Smooth muscle cell (in vitro differentiated cells): ENCODE measurements at regions not wholly inside any gene's neighbourhood (a gene's known extent, or its start where the extent isn't known, plus 50 kb on each side); places are given as distances from the start of the nearest gene placed in this dataset.

Experiments used
- DNase-seq: peaks from one replicate; lab custom pipeline; 2025; ENCODE audit not compliant: unreplicated experiment; lab: John Stamatoyannopoulos, UW
- H2AFZ ChIP-seq: fragments of 200-600 bp; sonication (generic); 2 replicates; pipeline ENCODE4 v1.6.0; 2016; ENCODE audit warnings: antibody characterized with exemption, low read depth, mild to moderate bottlenecking
- H3F3A ChIP-seq: fragments of 200-600 bp; sonication (generic); 2 replicates; pipeline ENCODE4 v1.6.0; 2017; ENCODE audit warnings: antibody characterized with exemption, low read depth
- H3K27ac ChIP-seq: fragments of 200-600 bp; sonication (generic); 2 replicates; pipeline ENCODE4 v1.5.1; 2016; ENCODE audit warnings: low read depth, mild to moderate bottlenecking
- H3K27me3 ChIP-seq: fragments of 200-600 bp; sonication (generic); 2 replicates; pipeline ENCODE4 v1.6.1; 2016; ENCODE audit warnings: low read depth, mild to moderate bottlenecking
- H3K36me3 ChIP-seq: fragments of 200-600 bp; sonication (generic); 2 replicates; pipeline ENCODE4 v1.5.1; 2016; ENCODE audit warnings: low read depth
- H3K4me1 ChIP-seq: fragments of 200-600 bp; sonication (generic); 2 replicates; pipeline ENCODE4 v1.5.1; 2016; ENCODE audit warnings: low read depth
- H3K4me2 ChIP-seq: fragments of 200-600 bp; sonication (generic); 2 replicates; pipeline ENCODE4 v1.6.0; 2016; ENCODE audit warnings: mild to moderate bottlenecking
- H3K4me3 ChIP-seq: fragments of 200-600 bp; sonication (generic); 2 replicates; pipeline ENCODE4 v1.5.1; 2016; ENCODE audit warnings: mild to moderate bottlenecking
- H3K79me2 ChIP-seq: fragments of 200-600 bp; sonication (generic); 2 replicates; pipeline ENCODE4 v1.6.0; 2016; ENCODE audit warnings: low read depth, mild to moderate bottlenecking
- H3K9ac ChIP-seq: fragments of 200-600 bp; sonication (generic); 2 replicates; pipeline ENCODE4 v1.6.0; 2016; ENCODE audit warnings: low read depth
- H3K9me3 ChIP-seq: fragments of 200-600 bp; sonication (generic); replicated peaks from 2 replicates; pipeline ENCODE4 v1.5.1; 2016; ENCODE audit warnings: low read depth
- H4K20me1 ChIP-seq: fragments of 200-600 bp; sonication (generic); 2 replicates; pipeline ENCODE4 v1.6.0; 2016; ENCODE audit warnings: low read depth
- CTCF ChIP-seq: fragments of 200-600 bp; sonication (generic); IDR thresholded peaks from 2 replicates; pipeline ENCODE4 v1.5.1; 2017; ENCODE audit warnings: borderline replicate concordance, mild to moderate bottlenecking, antibody characterized with exemption; ENCODE audit not compliant: insufficient read depth, poor library complexity, severe bottlenecking
- WGBS: methylation state at CpG from one replicate; pipeline ENCODE4 v1.1.7; 2016; ENCODE audit warnings: low lambda C conversion rate; 5-methylcytosine and 5-hydroxymethylcytosine counted together

- H2AFZ ChIP-seq = no peak overlapping the region
- no peaks in the 10 kb centered on the region for H3F3A ChIP-seq
- H3K27ac ChIP-seq = no peak overlapping the region
- H3K4me2 ChIP-seq = no peak overlapping the region
- 88% methylated on average over 3 of the region's 3 CpGs for WGBS
- no peaks in the 10 kb centered on the region for H3K4me1 ChIP-seq
- DNase-seq = no peak
- no peaks in the 10 kb centered on the region for H4K20me1 ChIP-seq
- no peak overlapping the region for H3K4me3 ChIP-seq
- no peak for TF ChIP-seq CTCF
- no peaks in the 10 kb centered on the region for H3K27me3 ChIP-seq
- H3K9me3 ChIP-seq = no peaks in the 10 kb centered on the region
- H3K36me3 ChIP-seq = no peaks in the 10 kb centered on the region
- no peaks in the 10 kb centered on the region for H3K79me2 ChIP-seq
- no peak overlapping the region for H3K9ac ChIP-seq
These were observed 854.0 kb downstream of the LRRIQ3 start for GRCh38 chr1:73343947-73344346.

DNA sequence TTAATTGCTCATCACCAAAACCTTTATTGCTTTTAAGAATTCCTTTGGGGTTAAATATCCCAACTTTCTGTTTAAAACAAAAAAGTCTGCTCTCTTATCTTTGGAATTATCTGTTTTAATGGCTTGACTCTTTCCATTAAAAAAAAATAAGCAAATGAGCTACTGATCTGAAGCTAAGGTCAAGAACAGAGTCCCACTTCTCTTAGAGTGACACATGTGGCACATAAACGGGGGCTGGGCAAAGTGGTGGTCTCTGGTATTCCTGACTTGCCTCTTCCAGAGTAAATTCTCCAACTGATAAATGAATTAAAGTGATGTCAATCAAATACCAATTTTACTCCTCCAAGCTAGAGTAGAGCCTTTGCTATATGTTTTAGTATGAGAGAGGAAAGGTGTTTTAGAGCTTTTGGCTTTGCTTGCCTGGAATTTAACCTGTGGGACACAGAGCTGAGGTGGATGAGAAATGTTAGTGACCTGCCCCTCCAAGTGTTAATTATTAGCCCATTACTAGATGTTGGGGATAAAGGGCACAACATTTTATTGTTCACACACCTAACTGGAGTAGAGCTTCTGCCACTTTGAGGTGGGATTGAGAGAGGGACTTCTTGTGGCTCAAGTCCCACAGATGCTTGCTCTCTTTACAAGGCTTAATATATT is 864.0 kb downstream of the LRRIQ3 start:
- Histone ChIP-seq H2AFZ (no peak overlapping the region), H3K79me2 (no peaks in the 10 kb centered on the region), H3K4me1 (no peaks in the 10 kb centered on the region), H3K9me3 (peaks cover 9% of the 10 kb centered on the region), H3K4me2 (no peak overlapping the region), H3K9ac (no peak overlapping the region), H3K4me3 (no peak overlapping the region), H4K20me1 (no peaks in the 10 kb centered on the region), H3K36me3 (no peaks in the 10 kb centered on the region), H3K27ac (no peak overlapping the region), H3F3A (no peaks in the 10 kb centered on the region), H3K27me3 (no peaks in the 10 kb centered on the region)
- no peak for TF ChIP-seq CTCF
- no peak for DNase-seq
- WGBS = 71% methylated on average over 1 of the region's 1 CpG

GRCh38 chr1:73331726-73332125 is 866.2 kb downstream of the LRRIQ3 start:
- H3K9ac ChIP-seq = no peak overlapping the region
- H3K9me3 ChIP-seq = peaks cover 9% of the 10 kb centered on the region
- 88% methylated on average over 1 of the region's 1 CpG for WGBS

More at GRCh38 chr1:73331726-73332125, 866.2 kb downstream of the LRRIQ3 start:
- Histone ChIP-seq H3K27ac (no peak overlapping the region), H3K36me3 (no peaks in the 10 kb centered on the region), H3K4me3 (no peak overlapping the region), H2AFZ (no peak overlapping the region), H4K20me1 (no peaks in the 10 kb centered on the region), H3K27me3 (no peaks in the 10 kb centered on the region), H3K4me2 (no peak overlapping the region), H3F3A (no peaks in the 10 kb centered on the region), H3K4me1 (no peaks in the 10 kb centered on the region), H3K79me2 (no peaks in the 10 kb centered on the region)
- no peak for DNase-seq
- no peak for TF ChIP-seq CTCF
